Body of pancreas (tissue), 4 donors: ENCODE measurements at regions not wholly inside any gene's neighbourhood (a gene's known extent, or its start where the extent isn't known, plus 50 kb on each side); places are given as distances from the start of the nearest gene placed in this dataset.

Experiments used
- ATAC-seq: fragments of 150-250 bp; one replicate; pipeline ENCODE4 v1.9.1; 2016
- DNase-seq, 4 donors: peaks; one replicate each; pipeline ENCODE4 v3.0.0-alpha.2; 2019
- H3K27ac ChIP-seq, 4 donors: fragments of 200-600 bp; sonication (generic); 1 replicate in 3 of 4; 2 replicates in 1 of 4; pipeline versions ENCODE4 v1.5.1 to v1.6.1; 2016 to 2019; ENCODE audit warnings: mild to moderate bottlenecking in 1 of 4, mixed read lengths in 1 of 4, moderate library complexity in 1 of 4
- H3K27me3 ChIP-seq, 2 donors: fragments of 200-600 bp; sonication (generic); one replicate each; pipeline ENCODE4 v1.6.0; 2016; ENCODE audit warnings: mild to moderate bottlenecking in 1 of 2
- H3K36me3 ChIP-seq, 2 donors: fragments of 200-600 bp; sonication (generic); replicated peaks in 1 of 2; 2 replicates each; pipeline ENCODE4 v1.5.1; 2016; ENCODE audit warnings: low read depth in 2 of 2; ENCODE audit not compliant: insufficient read depth in 1 of 2
- H3K4me1 ChIP-seq: fragments of 200-600 bp; sonication (generic); one replicate; pipeline ENCODE4 v1.6.0; 2016
- H3K4me3 ChIP-seq, 2 donors: fragments of 200-600 bp; sonication (generic); 1 replicate in 1 of 2; 2 replicates in 1 of 2; pipeline ENCODE4 v1.5.1; 2016 to 2019
- H3K9me3 ChIP-seq, 3 donors: fragments of 200-600 bp; sonication (generic); 1 replicate in 2 of 3; 2 replicates in 1 of 3; pipeline ENCODE4 v1.5.1; 2016
- CTCF ChIP-seq, 7 experiments: fragments of 450-650 bp in 4 of 7; fragments of 200-600 bp in 3 of 7; sonication (generic) in 3 of 7; IDR thresholded peaks; one replicate each; pipeline ENCODE4 v1.5.1; 2016 to 2019; ENCODE audit warnings: antibody characterized with exemption in 7 of 7
- POLR2A ChIP-seq, 3 donors: fragments of 450-650 bp; IDR thresholded peaks; one replicate each; pipeline ENCODE4 v1.6.1; 2016; ENCODE audit warnings: antibody characterized with exemption in 3 of 3, mild to moderate bottlenecking in 2 of 3
- WGBS, 2 donors: methylation state at CpG; one replicate each; pipeline ENCODE4 v1.1.5; 2017; 5-methylcytosine and 5-hydroxymethylcytosine counted together
- intact Hi-C: fragments of 100-400 bp; cut with DNase I; formaldehyde crosslinking; loops from one replicate; pipeline ENCODE4 v1.15.1; 2023

GRCh38 chr3:6079561-6080179 lies 781.2 kb upstream of the GRM7 start:
- Histone ChIP-seq H3K27me3 (no peaks in the 10 kb centered on the region), H3K27ac (peak overlapping the region in 2 of 4 donors; percentile 32 to 47), H3K36me3 (no peaks in the 10 kb centered on the region), H3K4me1 (no peaks in the 10 kb centered on the region), H3K4me3 (no peak overlapping the region), H3K9me3 (no peaks in the 10 kb centered on the region)
- DNase-seq, result no peak
- 24 to 30% methylated on average over 6 of the region's 6 CpGs for WGBS, 2 donors
- TF ChIP-seq CTCF (IDR thresholded peaks at IDR 0.05) (no peak), POLR2A (IDR thresholded peaks at IDR 0.05) (no peak)
- intact Hi-C loops, result no loop called here
- peak; percentile 56 for ATAC-seq

GRCh38 chr3:6088433-6088832 lies 772.5 kb upstream of the GRM7 start:
- no peak for TF ChIP-seq POLR2A (IDR thresholded peaks at IDR 0.05)
- no peak for TF ChIP-seq CTCF (IDR thresholded peaks at IDR 0.05)
- intact Hi-C loops, result no loop called here
- Histone ChIP-seq H3K27me3 (no peaks in the 10 kb centered on the region), H3K9me3 (no peaks in the 10 kb centered on the region), H3K27ac (no peak overlapping the region), H3K4me1 (no peaks in the 10 kb centered on the region), H3K36me3 (no peaks in the 10 kb centered on the region), H3K4me3 (no peak overlapping the region)
- WGBS, 2 donors, result 66 to 67% methylated on average over 2 of the region's 2 CpGs
- no peak for ATAC-seq
- no peak for DNase-seq

GRCh38 chr3:6089780-6090179 lies 771.1 kb upstream of the GRM7 start:
- no peaks in the 10 kb centered on the region for H3K4me1 ChIP-seq
- intact Hi-C loops, result no loop called here
- 71 to 74% methylated on average over 5 of the region's 5 CpGs for WGBS, 2 donors
- TF ChIP-seq POLR2A (IDR thresholded peaks at IDR 0.05), result no peak
- no peak for TF ChIP-seq CTCF (IDR thresholded peaks at IDR 0.05)
- H3K27me3 ChIP-seq, result no peaks in the 10 kb centered on the region
- H3K27ac ChIP-seq, result no peak overlapping the region
- ATAC-seq (no peak), DNase-seq (no peak)
- H3K9me3 ChIP-seq, result no peaks in the 10 kb centered on the region
- no peak overlapping the region for H3K4me3 ChIP-seq
- H3K36me3 ChIP-seq, result no peaks in the 10 kb centered on the region

- ATAC-seq, result no peak
- Histone ChIP-seq H3K27ac (no peak overlapping the region), H3K36me3 (no peaks in the 10 kb centered on the region), H3K9me3 (no peaks in the 10 kb centered on the region), H3K4me1 (no peaks in the 10 kb centered on the region), H3K27me3 (no peaks in the 10 kb centered on the region), H3K4me3 (no peak overlapping the region)
- TF ChIP-seq POLR2A (IDR thresholded peaks at IDR 0.05), result no peak
- TF ChIP-seq CTCF (IDR thresholded peaks at IDR 0.05), result no peak
- no peak for DNase-seq
- WGBS, 2 donors, result 65 to 76% methylated on average over 3 of the region's 3 CpGs
- intact Hi-C loops, result no loop called here
Measured at GRCh38 chr3:6091262-6091661, 769.7 kb upstream of the GRM7 start.

GRCh38 chr3:6095006-6095405 lies 765.9 kb upstream of the GRM7 start:
- DNase-seq (no peak), ATAC-seq (no peak)
- H3K27ac ChIP-seq, result no peak overlapping the region
- no peaks in the 10 kb centered on the region for H3K36me3 ChIP-seq
- no peaks in the 10 kb centered on the region for H3K9me3 ChIP-seq
- 78 to 83% methylated on average over 1 of the region's 1 CpG for WGBS, 2 donors
- intact Hi-C loops, result no loop called here
- H3K4me3 ChIP-seq, result no peak overlapping the region
- H3K4me1 ChIP-seq, result no peaks in the 10 kb centered on the region
- no peak for TF ChIP-seq POLR2A (IDR thresholded peaks at IDR 0.05)
- TF ChIP-seq CTCF (IDR thresholded peaks at IDR 0.05), result no peak
- H3K27me3 ChIP-seq, result no peaks in the 10 kb centered on the region
